ENCODE measurements at regions not wholly inside any gene's neighbourhood (a gene's known extent, or its start where the extent isn't known, plus 50 kb on each side); places are given as distances from the start of the nearest gene placed in this dataset.

DNA sequence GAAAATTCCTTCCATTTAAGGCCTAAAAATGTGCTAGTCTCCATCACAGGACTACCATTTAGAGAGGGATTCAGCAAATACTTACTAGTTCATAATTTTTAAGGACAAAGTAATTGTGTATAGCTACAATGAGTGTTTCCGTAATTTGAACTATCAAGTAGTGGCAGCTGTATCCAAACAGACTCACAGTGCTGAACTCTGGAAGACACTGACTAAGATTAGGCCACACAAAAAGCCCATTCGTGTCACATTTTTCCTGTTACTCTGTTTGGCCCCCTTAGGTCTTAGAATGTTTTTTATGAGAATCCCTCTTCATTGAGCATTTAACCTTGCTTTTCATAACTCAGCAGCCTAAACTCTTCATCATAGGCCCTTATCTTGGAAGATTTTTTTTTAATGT lies 731.2 kb upstream of the PCDH9 start:
- TF ChIP-seq POLR2A (IDR thresholded peaks at IDR 0.05) (no peak), EP300 (IDR thresholded peaks at IDR 0.05) (no peak)
- TF ChIP-seq, protein P1, sequence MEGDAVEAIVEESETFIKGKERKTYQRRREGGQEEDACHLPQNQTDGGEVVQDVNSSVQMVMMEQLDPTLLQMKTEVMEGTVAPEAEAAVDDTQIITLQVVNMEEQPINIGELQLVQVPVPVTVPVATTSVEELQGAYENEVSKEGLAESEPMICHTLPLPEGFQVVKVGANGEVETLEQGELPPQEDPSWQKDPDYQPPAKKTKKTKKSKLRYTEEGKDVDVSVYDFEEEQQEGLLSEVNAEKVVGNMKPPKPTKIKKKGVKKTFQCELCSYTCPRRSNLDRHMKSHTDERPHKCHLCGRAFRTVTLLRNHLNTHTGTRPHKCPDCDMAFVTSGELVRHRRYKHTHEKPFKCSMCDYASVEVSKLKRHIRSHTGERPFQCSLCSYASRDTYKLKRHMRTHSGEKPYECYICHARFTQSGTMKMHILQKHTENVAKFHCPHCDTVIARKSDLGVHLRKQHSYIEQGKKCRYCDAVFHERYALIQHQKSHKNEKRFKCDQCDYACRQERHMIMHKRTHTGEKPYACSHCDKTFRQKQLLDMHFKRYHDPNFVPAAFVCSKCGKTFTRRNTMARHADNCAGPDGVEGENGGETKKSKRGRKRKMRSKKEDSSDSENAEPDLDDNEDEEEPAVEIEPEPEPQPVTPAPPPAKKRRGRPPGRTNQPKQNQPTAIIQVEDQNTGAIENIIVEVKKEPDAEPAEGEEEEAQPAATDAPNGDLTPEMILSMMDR (IDR thresholded peaks at IDR 0.05) = no peak

All from sigmoid colon (tissue), 4 donors.